GM10248 (cell line): ENCODE measurements at regions not wholly inside any gene's neighbourhood (a gene's known extent, or its start where the extent isn't known, plus 50 kb on each side); places are given as distances from the start of the nearest gene placed in this dataset.

ENCODE experiments used
- CTCF ChIA-PET: fragments of 300-600 bp; sonication (Branson Sonifier 250); formaldehyde crosslinking; extraction: SDS; loops from one replicate; lab custom pipeline; 2021; ENCODE audit warnings: antibody characterized with exemption; lab: Yijun Ruan, JAX
- POLR2A ChIA-PET: fragments of 350-650 bp; sonication (Branson Sonifier 250); formaldehyde crosslinking; extraction: SDS; loops from one replicate; lab custom pipeline; 2020; ENCODE audit warnings: antibody characterized with exemption; lab: Yijun Ruan, JAX
- DNase-seq: peaks from one replicate; pipeline ENCODE4 v3.0.0; 2012; ENCODE audit errors: extremely low spot score
- TF ChIP-seq, protein P1 (sequence below): IDR thresholded peaks from 2 replicates; pipeline ENCODE4 v1.5.1; 2012; ENCODE audit warnings: mild to moderate bottlenecking, low read depth; ENCODE audit errors: extremely low read depth, missing control alignments, control extremely low read depth

DNA sequence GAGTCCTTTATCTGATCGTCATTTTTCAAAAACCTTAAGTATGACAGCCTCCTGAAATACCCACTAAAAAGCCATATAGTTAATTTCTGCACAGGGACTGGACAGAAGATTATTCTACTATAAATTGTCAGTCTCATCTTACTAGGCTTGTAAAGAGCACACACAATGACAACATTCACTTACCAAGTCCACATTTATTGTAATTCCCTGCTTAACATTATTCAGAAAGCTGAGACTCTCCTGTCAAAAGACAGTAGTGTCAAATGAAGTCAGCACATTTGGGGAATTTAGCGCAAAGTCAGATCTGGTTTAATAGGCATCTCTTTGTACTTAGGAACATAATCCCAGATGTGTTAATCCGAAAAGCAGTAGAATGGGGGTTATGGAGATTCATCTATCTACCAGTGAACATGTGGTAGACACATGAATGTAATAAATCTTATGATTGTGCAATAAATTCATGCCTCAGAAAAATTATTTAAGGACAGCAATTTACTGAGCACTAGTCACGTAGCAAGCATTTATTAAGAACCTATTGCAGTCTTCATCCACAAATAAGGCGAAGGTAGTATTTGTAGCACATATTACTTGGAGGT lies 224.6 kb upstream of the GPC6 start:
- TF ChIP-seq, protein P1, sequence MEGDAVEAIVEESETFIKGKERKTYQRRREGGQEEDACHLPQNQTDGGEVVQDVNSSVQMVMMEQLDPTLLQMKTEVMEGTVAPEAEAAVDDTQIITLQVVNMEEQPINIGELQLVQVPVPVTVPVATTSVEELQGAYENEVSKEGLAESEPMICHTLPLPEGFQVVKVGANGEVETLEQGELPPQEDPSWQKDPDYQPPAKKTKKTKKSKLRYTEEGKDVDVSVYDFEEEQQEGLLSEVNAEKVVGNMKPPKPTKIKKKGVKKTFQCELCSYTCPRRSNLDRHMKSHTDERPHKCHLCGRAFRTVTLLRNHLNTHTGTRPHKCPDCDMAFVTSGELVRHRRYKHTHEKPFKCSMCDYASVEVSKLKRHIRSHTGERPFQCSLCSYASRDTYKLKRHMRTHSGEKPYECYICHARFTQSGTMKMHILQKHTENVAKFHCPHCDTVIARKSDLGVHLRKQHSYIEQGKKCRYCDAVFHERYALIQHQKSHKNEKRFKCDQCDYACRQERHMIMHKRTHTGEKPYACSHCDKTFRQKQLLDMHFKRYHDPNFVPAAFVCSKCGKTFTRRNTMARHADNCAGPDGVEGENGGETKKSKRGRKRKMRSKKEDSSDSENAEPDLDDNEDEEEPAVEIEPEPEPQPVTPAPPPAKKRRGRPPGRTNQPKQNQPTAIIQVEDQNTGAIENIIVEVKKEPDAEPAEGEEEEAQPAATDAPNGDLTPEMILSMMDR, result no peak
- ChIA-PET POLR2A (no interaction called here), CTCF (no interaction called here)
- no peak for DNase-seq

DNA sequence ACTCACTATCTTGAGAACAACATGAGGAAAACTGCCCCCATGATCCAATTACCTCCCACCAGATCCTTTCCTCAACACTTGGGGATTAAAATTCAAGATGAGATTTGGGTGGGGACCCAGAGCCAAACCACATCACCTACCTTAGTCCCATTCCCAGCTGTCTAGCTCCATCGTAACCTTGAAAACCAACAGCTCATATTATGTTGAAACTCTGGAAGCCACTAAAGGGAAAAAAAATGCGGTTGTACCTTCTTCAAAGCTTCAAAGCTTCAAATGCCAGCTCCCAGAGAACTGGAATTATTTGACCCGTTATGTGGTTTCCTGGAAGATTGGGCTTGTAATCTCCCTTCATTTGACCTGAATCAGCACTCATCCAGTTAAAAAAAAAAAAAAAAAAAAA lies 223.1 kb upstream of the GPC6 start:
- DNase-seq, result no peak
- POLR2A ChIA-PET, result no interaction called here
- TF ChIP-seq, protein P1, result no peak
- CTCF ChIA-PET, result no interaction called here

DNA sequence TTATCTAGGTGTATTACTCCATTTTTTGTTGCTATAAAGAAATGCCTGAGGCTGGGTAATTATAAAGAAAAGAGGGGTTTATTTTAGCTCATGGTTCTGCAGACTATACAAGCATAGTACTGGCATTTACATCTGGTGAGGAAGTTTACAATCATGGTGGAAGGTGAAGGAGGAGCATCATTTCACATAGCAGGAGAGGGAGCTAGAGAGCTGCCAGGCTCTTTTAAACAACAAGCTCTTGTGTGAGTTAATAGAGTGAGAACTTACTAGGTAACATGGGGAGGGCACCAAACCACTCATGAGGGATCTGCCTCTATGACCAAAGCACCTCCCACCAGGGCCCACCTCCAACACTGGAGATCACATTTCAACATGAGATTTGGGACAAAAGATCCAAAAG lies 221.7 kb upstream of the GPC6 start:
- CTCF ChIA-PET, result interaction anchor here (1.1 kb wide), 1 partner anchor 1357 kb away, joined by 3 read pairs; no protein-coding TSS in a partner anchor
- TF ChIP-seq, protein P1, result no peak
- POLR2A ChIA-PET, result no interaction called here
- no peak for DNase-seq

DNA sequence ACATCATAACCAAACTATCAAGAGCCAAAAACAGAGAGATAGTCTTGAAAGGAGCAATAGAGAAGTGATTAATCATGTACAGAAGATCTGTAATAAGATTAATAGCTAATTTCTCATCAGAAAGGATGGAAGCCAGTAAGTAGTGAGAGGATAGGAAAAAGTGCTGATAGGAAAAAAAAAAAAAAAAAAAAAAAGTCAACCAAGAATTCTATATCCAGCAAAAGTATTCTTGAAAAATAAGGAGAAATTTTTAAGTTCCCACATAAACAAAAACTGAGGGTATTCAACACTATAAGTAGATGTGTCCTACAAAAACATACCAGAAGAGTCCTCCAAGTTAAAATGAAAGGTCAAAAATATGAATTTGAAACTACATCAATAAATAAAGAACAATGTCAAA lies 218.7 kb upstream of the GPC6 start:
- TF ChIP-seq, protein P1, result no peak
- POLR2A ChIA-PET, result no interaction called here
- CTCF ChIA-PET, result no interaction called here
- no peak for DNase-seq

DNA sequence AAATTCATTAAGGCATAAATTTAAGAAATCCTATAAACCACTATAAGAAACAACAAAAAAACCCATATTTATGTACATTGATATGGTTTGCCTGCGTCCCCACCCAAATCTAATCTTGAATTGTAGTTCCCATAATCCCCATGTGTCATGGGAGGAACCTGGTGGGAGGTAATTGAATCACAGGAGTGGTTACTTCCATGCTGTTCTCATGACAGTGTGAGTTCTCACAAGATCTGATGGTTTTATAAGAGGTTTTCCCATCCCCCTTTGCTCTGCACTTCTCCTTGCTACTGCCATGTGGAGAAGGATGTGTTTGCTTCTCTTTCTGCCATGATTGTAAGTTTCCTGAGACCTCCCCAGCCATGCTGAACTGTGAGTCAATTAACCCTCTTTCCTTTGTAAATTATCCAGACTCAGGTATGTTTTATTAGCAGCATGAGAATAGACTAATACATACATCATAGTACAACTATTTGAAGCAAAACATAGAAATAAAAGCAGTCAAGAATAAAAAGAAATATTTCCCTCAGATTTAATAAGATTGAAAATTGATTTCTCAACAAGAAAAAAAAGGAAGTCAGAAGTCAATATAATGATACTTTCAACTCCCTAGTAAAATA lies 209.0 kb upstream of the GPC6 start:
- ChIA-PET POLR2A (no interaction called here), CTCF (no interaction called here)
- TF ChIP-seq, protein P1, result no peak
- DNase-seq, result no peak

DNA sequence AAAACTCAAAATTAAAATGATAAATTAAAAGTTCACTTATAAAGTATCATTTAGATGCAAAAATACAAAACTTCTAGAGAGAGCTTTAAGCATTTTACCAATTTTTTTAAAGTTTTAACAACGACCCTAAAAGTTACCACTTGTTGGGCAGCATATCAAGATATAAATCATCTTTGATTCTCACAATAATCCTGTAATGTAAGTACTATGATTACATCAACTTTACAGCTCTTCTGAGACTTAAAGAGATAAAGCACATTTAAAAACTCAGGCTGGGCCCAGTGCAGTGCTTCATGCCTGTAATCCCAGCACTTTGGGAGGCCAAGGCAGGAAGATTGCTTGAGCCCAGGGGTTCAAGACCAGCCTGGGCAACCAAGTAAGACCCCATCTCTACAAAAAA lies 202.7 kb upstream of the GPC6 start:
- POLR2A ChIA-PET, result no interaction called here
- DNase-seq, result no peak
- TF ChIP-seq, protein P1, result no peak
- CTCF ChIA-PET, result interaction anchor here (1.5 kb wide), 1 partner anchor 35 kb away, joined by 5 read pairs; no protein-coding TSS in a partner anchor

DNA sequence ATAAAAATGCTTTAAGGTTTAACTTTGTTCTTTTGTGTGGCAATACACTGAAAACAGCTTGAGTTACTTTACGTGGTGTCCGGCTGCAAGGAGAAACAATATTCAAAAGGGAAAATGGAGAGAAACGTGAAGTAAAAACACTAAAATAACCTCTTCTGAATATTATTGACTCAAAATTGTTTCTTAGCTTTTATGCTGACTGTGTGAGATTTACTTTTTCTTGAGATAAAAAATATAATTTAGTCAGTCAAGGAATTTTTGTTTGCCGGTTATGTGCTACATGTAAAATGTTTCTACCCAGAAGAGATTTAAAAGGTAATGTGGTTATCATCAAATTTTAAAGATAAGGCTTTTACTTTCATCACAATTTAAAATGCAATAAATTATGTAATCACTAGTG lies 200.6 kb upstream of the GPC6 start:
- TF ChIP-seq, protein P1, result no peak
- ChIA-PET CTCF (no interaction called here), POLR2A (no interaction called here)
- DNase-seq, result no peak
